SIG-M5 treated with dmso at 0.1 percent for 504 hours (cell line): ENCODE measurements at regions not wholly inside any gene's neighbourhood (a gene's known extent, or its start where the extent isn't known, plus 50 kb on each side); places are given as distances from the start of the nearest gene placed in this dataset.

Experiments
- DNase-seq: peaks from one replicate; lab custom pipeline; 2025; ENCODE audit not compliant: unreplicated experiment; lab: John Stamatoyannopoulos, UW

DNA sequence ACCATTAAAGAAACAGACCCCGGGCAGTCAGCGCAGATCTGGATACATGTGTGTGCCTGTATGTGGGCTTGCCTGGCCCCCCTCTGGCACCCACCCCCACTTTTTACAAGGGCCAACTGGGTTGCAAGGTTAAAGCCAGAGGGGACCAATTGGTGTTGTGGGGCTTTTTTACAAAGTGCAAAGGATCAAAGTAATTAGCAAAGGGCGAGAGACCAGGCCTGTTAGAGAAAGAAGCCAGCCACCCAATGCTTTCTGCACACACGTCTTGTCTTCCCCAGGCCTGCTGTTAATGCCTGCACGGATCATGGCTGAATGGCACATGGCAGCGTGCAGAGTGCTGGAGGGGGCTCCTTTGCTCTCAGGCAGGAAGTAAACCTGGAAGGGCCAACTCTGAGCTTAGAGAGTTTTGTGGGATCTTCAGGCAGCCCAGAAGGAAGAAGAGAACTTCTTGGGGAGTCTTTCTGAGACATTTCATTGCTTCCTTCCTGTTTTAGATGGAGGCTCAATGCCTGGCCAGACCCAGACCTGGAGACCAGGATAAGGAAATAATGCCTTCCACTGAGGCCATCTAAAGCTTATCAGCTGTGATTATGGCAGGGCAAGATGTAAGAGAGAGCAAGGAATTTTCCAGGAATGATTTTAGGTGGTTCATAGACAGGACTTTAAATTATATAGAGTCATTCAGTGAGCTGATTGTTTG lies 523.4 kb upstream of the TBX3 start:
- DNase-seq = no peak

DNA sequence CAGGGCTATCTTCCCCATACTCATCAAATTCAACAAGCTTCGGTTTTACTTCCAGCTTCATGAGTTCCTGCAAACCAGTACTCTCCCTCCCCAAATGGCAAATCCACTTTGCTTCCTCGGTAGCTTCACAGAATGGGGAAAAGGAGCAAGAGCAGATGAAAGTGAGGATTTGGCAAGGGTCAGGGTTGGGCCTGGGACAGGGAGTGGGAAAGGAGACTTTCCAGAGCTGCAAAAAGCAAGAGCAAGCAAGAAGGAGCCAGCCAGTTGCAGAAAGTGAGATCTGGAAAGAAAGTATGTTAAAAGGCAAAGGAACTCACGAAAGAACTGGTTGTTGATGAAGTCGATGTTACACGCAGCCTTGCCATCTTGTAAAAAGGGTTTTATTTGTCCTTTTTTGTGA lies 522.8 kb upstream of the TBX3 start:
- no peak for DNase-seq

DNA sequence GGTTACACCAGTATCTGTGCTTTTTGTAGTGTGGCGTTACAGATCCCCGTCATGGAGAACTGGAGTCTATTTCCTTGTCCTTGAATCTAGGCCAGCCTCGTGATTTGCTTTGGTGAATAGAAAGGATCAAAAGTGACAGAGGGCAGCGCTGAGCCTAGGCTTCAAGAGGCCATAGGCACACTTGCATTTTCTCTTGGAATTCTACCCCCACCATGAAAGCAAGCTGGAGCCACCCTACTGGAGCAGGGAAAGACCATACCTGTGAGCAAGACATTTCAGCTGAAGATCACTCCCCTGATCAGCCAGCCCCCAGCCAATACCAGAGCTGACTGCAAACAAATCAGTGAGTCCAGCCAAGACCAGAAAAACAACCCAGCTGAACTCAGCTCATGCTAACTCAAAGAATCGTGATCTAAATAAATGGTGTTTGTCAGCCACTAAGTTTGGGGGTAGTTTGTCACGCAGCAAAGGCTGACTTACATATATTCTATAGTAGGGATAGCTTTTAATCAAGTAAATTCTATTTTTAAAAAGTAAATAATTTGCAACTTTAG lies 521.9 kb upstream of the TBX3 start:
- no peak for DNase-seq

DNA sequence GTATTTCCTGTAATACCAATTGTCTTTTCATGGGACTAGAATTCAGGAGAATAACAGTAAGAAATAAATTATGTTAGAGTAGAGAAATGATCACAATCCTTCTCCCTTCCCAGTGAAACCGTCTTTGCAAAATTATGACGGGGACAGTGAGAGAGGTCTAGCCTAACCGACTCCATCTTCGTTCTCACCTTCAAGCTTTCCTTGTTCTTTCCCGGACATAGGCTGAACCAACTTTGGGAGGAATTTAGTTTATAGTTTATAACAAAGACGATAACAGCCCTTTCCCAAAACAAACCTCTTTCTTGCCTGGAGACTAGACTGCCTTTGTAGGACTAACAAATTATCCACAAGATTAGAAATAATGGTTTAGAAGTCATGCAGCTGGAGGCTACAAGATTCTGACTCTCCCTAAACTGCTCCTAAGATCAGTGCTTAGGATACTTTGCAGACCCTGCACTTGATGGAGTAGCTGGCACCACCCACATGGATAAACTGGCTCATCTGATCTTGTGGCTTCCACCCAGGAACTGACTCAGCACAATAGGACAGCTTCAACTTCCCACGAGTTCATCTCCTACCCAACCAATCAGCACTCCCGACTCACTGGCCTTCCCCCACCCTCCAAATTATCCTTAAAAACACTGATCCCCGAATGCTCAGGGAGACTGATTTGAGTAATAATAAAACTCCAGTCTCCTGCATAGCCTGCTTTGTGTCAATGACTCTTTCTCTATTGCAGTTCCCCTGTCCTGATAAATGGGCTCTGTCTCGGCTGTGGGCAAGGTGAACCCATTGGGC lies 521.2 kb upstream of the TBX3 start:
- DNase-seq = no peak

DNA sequence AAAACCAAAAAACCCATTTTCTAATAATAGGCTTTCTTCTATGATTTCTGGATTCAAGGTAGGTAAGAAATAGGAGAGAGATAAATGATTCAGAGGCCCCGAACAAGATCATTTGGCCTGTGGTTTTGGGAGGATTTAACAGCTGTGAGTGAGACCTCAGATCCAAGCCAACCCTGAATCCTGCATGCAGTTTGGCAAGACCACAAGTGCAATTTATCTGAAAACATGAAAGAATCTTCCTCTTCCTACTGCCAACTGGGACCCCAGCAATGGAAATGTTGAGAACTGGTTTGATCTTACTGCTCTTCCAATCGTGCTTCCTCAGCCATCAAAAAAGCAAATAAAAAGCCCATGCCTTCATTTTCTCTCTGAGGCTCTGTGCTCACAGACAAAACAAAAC lies 519.7 kb upstream of the TBX3 start:
- no peak for DNase-seq

DNA sequence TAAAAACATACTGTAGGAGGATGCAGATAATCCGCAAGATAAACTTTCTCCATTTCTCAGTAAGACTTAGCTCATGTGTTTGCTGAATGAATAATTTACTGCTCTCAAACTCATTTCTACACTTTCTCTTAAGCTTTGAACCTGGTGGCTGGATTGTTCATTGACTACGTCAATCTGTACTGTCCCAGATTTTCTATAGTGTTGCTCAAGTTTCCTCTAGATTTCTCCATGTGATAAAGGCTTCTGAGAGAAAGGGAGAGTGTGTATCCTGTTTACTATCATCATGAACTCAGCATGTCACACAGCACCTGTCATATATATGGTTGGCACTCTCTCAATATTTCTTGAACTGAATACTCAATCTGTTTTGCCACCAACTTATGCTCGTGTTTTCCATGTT lies 518.0 kb upstream of the TBX3 start:
- no peak for DNase-seq

DNA sequence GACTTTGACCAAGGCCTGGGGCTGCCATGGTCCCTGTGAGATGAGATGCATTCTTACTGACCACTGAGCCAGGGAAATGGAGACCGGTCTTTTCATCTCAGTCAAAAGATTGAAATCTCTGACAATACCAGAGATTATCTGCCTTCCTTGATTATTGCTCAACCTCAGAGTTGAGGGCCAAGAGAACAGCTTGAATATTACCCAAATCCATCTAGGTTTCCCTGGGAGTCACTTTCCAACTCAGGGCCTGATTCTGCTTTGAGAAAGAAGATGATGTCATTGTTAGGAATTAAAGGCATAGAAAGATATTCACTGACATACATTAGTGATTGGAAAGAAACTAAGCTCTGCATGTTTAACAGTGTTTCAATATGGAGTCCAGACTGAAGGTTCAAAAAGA lies 515.9 kb upstream of the TBX3 start:
- DNase-seq = no peak

DNA sequence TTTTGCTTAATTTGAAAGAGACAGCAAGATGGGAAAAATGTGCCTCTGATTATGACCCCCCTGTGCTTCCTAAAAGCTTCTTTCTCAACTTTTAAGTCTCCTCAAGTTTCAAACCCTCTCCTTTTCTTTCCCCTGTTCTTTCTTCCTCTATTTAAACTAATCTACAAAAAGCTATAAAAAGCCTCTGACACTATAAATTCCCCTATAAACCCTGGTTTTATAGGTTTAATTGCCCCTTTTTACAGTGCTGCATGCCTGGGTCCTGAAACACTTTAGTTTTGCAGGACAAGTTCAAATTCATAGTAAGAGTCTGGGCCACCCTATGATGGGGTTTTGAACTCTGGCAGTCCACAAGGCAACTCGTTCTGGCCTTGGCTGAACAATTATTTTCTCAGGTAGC lies 510.9 kb upstream of the TBX3 start:
- DNase-seq = no peak

DNA sequence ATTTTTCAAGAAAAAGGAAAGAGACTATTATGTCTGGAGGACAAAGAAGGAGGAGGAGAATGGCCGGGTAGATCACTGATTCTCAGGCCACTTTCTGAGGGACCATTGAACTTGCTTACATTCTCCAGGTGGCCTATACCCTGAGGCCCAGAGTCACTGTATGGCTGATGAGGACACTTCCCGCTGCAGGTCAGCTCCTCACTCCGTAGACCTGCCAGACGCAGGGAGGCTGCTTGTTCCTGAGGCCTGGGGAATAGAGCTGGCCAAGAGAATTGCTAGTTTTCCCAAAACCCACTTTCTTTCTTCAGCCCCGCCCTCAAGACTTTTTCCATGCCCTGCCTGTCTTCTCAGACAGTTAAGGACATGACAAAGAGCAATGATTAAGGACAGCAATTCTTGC lies 510.5 kb upstream of the TBX3 start:
- no peak for DNase-seq

DNA sequence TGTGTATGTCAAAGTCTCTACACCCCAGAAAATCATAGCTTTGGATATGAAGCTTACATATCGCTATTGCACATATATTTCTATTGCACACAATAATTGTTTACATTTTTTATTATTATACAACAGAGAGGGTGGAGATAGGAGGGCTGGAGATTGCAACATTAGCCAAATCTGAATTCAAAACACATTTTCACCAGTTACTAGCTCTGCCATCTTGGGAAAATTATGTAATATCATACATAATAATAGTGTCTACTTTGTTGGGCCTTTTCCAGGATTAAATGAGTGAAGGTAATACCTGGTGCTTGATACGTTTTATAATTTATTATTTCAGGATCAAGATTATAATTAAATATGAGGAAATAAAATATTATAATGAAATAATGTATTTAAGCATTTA lies 507.4 kb upstream of the TBX3 start:
- DNase-seq = no peak

DNA sequence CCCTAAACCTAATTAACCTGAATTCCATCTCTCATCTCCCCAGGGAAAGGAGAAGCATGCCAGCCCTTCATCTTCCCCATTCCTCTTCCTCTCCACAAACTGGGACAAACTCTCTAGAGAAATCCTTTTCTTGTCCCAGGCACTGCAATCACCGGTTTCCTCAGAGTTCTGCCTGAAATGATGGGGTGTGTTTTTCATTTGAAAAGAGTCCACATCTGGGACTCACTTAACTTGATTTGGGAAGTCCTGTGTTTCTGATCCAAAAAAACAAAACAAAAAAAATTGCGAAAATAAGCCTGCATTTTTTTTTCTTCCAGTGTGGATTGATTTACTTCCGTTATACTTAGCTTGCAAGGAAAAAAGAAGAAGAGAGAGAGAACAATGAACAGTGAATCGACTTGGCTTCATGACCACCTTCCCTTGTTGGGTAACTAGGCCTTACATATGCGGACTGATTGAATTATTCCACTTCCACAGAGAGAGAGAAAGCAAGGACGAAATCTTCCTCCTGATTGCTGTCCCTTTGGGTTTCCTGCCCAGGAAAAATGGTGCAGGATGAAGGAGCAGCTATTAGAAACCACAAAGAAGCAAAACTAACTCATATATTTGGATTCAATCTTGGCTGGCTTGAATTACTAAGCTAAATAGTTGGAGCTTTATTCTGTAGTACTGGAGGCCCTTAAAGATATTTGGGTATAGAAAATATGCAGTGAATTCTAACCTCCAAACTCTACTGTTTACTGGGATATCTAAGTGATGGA lies 506.2 kb upstream of the TBX3 start:
- no peak for DNase-seq

DNA sequence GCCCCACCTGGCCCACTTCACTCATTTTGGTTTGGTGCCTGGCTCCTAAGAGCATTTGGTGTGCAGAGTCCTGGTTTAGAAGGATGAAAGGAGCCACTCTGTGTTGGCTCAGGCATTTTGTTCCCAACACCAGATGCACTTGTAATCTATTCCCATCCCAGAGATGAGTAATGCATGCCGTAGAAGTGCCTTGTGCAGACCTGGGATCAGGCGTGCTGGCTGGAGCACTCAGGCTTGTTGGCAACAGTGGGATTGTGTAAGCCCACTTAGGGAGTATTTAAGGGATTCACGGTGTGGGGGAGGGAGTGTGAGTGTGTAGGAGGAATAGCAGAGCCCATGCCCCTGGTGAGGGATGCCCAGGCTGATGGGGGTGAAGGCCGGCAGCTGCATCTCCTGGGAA lies 501.5 kb upstream of the TBX3 start:
- no peak for DNase-seq

DNA sequence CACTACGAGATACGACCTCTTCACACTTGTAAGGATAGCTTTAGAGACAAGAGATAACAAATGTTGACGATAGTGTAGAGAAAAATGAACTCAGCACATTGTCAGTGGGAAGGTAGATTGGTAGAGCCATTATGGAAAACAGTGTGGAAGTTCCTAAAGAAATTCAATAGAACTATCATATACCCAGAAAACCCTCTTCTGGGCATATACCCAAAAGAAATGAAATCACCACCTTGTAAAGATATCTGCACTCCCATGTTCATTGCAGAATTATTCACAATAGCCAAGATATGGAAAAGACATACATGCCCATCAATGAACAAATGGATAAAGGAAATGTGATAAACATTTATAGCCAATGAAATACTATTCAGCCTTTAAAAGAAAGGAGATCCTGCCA lies 499.8 kb upstream of the TBX3 start:
- no peak for DNase-seq

DNA sequence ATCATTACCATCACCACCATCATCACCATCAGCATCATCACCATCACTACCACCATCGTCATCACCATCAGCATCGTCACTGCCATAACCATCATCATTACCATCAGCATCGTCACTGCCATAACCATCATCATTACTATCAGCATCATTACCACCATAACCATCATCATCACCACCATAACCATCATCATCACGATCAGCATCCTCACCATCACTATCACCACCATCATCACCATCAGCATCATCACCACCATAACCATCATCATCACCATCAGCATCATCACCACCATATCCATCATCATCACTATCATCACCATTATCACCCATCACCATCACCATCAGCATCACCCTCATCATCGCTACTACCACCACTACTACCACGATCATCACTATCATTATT lies 493.9 kb upstream of the TBX3 start:
- DNase-seq = no peak

DNA sequence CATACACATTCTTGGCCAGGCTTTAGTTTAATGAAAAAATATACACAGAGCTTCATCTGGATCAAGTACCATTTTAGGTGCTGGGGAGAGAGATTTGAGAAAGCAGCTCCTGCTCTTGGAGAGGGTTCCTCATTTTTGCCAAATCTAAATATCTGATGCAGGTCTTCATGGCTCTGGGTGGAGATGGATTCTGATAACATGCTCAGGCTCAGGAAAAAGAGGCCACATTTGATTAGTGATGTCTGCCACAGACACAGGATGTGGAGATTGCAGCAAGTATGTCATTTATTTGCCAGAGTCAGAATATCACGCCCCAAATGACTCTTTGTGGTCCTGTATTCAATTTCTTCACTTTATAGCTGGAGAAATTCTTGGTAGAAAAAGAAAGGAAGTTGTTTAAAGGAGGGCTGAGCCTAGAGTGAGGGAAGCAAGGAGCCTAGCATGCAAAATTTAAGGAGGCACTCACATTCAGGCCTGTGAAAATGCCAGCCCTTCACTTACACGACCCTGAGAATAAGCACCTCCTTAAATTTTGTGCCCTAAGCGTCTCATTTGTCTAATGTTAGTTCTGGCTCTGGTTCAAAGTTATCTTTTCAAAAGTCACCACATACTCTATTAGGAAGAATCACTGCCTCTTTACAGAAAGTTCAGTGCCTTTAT lies 492.9 kb upstream of the TBX3 start:
- DNase-seq = no peak

DNA sequence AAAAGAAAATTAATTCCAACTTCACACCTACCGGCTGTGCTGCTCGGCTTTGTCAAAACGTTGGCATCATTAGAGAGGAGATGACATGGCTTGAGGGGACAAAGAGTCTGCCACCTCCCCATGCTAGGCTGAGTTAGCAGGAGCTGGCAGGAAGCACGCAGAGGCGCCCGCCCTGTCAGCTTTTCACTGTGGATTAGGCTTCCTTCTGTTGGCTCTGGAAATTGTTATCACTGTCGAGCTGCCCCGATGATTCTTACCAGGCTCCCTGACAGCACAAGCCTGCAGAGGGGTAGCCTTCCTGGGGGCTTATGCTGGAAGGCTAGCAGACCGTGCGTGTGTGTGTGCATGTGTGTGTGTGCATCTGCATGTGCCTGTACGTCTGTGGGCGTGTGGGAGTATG lies 490.9 kb upstream of the TBX3 start:
- DNase-seq = no peak

DNA sequence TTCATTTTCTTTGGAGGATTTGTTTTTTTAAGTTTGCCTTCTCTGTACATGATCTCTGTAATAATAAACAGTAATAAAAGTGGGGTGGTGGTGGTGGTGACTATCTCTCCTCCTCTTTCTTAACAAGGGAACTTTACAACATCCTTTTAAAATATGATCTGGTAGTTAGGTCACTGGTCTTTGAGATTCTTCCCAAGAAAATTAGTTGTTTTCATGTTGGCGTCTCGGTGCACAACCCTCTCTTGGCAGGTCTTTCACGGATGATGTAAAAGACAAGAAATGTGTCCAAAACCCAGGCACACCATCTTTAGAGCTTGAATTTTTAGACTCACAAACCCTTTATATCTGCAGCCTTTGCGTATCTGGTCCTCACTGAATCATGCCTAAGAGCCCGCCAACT lies 488.5 kb upstream of the TBX3 start:
- DNase-seq = no peak

DNA sequence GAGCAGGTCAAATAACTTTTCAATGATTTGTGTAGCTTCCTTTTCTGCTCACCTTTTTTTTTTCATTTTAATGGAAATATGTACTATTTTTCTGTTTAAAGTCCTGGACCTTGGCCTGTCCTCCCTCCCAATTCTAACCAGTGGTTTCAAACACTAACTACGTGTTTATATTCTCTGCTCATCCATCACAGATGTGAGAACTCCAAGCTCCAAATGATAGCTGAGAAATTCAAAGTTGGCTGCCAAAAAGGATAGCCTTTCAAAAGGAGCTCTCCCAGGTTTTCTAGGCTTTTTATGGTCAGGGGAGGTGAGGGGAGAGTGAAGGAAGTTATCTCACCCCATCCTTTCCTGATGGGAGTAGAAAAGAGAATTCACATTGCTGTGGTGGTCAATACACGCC lies 486.0 kb upstream of the TBX3 start:
- DNase-seq = no peak

DNA sequence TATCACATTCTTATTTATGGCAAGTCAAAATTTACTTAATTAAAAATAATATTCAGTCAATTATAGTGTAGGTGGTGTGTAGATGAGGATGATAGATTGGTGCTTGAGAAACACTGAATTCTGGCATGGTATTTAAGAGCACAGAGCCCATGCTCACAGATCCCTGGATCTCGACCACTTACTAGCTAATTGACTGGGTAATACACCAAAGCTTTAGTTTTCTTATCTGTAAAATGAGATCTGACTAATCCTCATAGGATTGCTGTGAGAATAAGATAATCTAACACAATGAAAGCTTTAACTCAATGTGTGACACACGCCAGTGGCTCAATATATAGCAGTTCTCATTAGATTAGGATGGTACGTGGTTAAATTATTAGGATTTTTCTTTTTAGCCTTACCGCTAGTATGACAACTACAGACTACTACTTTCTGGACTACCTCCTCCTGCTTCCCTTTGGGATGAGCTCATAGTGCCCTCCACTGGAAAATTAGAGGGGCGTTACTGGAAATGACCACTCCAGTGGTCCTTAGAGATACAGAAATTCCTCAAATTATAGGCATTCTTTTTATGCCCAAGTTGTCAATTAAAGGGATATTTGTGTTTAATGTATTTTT lies 482.8 kb upstream of the TBX3 start:
- no peak for DNase-seq

DNA sequence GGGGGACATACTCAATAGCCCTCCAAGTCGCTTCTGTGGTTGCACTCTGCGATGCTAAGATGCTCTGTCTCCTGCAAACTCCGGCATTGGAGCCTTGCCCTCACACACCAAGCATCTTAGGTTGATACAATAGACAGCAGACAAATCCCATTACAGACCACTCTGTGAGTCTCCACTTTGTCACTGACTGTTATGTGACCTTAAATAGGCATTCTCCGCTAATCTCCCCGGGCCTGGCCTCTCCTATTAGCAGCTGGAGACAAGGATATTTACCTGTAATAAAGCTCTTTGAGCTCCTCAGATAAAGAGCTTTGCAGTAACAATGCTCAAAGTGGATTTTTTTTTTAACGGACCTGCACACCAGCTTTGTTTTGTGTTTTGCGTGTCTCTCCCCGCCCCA lies 479.7 kb upstream of the TBX3 start:
- no peak for DNase-seq
